OCI-LY3 (cell line): ENCODE measurements at regions not wholly inside any gene's neighbourhood (a gene's known extent, or its start where the extent isn't known, plus 50 kb on each side); places are given as distances from the start of the nearest gene placed in this dataset.

Source experiments
- EZH2phosphoT487 ChIP-seq: fragments of 200-600 bp; shearing (Covaris generic); IDR thresholded peaks from 2 replicates; pipeline ENCODE4 v1.6.1; 2018; ENCODE audit warnings: antibody characterized with exemption, mixed run types, low read depth
- TF ChIP-seq, protein P1 (sequence below): fragments of 200-600, 300-600 bp; sonication (generic); IDR thresholded peaks from 2 replicates; pipeline ENCODE4 v1.5.1; 2014; ENCODE audit warnings: antibody characterized with exemption, low read length, low read depth

GRCh38 chr5:96509721-96510350, 76.8 kb upstream of the PCSK1 start:
- TF ChIP-seq, protein P1, sequence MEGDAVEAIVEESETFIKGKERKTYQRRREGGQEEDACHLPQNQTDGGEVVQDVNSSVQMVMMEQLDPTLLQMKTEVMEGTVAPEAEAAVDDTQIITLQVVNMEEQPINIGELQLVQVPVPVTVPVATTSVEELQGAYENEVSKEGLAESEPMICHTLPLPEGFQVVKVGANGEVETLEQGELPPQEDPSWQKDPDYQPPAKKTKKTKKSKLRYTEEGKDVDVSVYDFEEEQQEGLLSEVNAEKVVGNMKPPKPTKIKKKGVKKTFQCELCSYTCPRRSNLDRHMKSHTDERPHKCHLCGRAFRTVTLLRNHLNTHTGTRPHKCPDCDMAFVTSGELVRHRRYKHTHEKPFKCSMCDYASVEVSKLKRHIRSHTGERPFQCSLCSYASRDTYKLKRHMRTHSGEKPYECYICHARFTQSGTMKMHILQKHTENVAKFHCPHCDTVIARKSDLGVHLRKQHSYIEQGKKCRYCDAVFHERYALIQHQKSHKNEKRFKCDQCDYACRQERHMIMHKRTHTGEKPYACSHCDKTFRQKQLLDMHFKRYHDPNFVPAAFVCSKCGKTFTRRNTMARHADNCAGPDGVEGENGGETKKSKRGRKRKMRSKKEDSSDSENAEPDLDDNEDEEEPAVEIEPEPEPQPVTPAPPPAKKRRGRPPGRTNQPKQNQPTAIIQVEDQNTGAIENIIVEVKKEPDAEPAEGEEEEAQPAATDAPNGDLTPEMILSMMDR = no peak
- TF ChIP-seq EZH2phosphoT487 = no peak
